ENCODE measurements at regions not wholly inside any gene's neighbourhood (a gene's known extent, or its start where the extent isn't known, plus 50 kb on each side); places are given as distances from the start of the nearest gene placed in this dataset.
"Not testable (repeated sequence)": the region's sequence is repeated elsewhere in the genome, so short reads cannot be mapped to it uniquely, and the experiment has no call there.

GRCh38 chr22:35186492-35186891 is 70.8 kb upstream of the HMGXB4 start:
- DNase-seq = no peak

GRCh38 chr22:35188930-35189329 is 68.4 kb upstream of the HMGXB4 start:
- not testable (repeated sequence) for DNase-seq

- DNase-seq = no peak
Measured at GRCh38 chr22:35189559-35189958, 67.7 kb upstream of the HMGXB4 start.

- no peak for DNase-seq
Measured at GRCh38 chr22:35191412-35191811, 65.9 kb upstream of the HMGXB4 start.

- no peak for DNase-seq
Measured at GRCh38 chr22:35192129-35192918, 65.0 kb upstream of the HMGXB4 start.

- no peak for DNase-seq
Measured at GRCh38 chr22:35195226-35195625, 62.1 kb upstream of the HMGXB4 start.

GRCh38 chr22:35195821-35196220 is 61.5 kb upstream of the HMGXB4 start:
- peak; percentile 2 for DNase-seq

GRCh38 chr22:35197071-35197470 is 60.2 kb upstream of the HMGXB4 start:
- no peak for DNase-seq

- DNase-seq = no peak
Measured at GRCh38 chr22:35197886-35198285, 59.4 kb upstream of the HMGXB4 start.

GRCh38 chr22:35198738-35199137 is 58.6 kb upstream of the HMGXB4 start:
- DNase-seq = no peak

- no peak for DNase-seq
Measured at GRCh38 chr22:35202376-35202775, 54.9 kb upstream of the HMGXB4 start.

GRCh38 chr22:35203583-35203982 is 53.7 kb upstream of the HMGXB4 start:
- DNase-seq = no peak

- no peak for DNase-seq
Measured at GRCh38 chr22:35204807-35205775, 52.2 kb upstream of the HMGXB4 start.

- no peak for DNase-seq
Measured at GRCh38 chr22:35205961-35206360, 51.3 kb upstream of the HMGXB4 start.

- DNase-seq = no peak
Measured at GRCh38 chr22:35206889-35207288, 50.4 kb upstream of the HMGXB4 start.
